Panc1 (cell line): ENCODE measurements at regions not wholly inside any gene's neighbourhood (a gene's known extent, or its start where the extent isn't known, plus 50 kb on each side); places are given as distances from the start of the nearest gene placed in this dataset.

Experiments
- CTCF ChIP-seq: fragments of 450-650 bp; IDR thresholded peaks from 2 replicates; pipeline ENCODE4 v1.5.1; 2017; ENCODE audit warnings: mild to moderate bottlenecking
- POLR2AphosphoS5 ChIP-seq: IDR thresholded peaks from 2 replicates; pipeline ENCODE4 v1.6.1; 2012; ENCODE audit warnings: mild to moderate bottlenecking, low read depth, low read length, moderate library complexity
- TF ChIP-seq, protein P1 (sequence below), 2 experiments: IDR thresholded peaks; 2 replicates each; pipeline ENCODE4 v1.6.1; 2011 to 2012; ENCODE audit warnings: low read depth in 2 of 2, control low read depth in 1 of 2, low read length in 1 of 2, mild to moderate bottlenecking in 1 of 2, moderate library complexity in 1 of 2; ENCODE audit not compliant: insufficient read depth in 1 of 2

DNA sequence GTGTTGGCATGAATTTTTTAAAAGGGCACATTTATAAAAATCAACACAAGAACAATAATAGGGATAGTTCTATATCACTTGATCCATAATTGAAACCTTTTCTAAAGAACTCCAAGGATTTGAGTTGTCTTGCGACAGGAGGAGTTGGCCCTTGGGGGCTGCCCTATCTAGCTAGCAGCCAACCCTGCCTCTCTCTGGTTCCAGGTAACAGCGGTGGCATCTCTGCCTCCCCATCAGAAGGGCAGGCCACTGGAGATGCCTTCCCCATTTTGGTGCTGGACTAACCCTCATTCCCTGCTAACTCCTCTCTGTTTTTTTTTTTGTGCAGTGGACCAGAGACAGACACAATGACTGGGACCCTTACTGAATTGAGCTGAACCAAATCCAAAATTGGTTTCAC lies 393.0 kb downstream of the MED10 start:
- TF ChIP-seq POLR2AphosphoS5 (no peak), CTCF (no peak)
- TF ChIP-seq, protein P1, sequence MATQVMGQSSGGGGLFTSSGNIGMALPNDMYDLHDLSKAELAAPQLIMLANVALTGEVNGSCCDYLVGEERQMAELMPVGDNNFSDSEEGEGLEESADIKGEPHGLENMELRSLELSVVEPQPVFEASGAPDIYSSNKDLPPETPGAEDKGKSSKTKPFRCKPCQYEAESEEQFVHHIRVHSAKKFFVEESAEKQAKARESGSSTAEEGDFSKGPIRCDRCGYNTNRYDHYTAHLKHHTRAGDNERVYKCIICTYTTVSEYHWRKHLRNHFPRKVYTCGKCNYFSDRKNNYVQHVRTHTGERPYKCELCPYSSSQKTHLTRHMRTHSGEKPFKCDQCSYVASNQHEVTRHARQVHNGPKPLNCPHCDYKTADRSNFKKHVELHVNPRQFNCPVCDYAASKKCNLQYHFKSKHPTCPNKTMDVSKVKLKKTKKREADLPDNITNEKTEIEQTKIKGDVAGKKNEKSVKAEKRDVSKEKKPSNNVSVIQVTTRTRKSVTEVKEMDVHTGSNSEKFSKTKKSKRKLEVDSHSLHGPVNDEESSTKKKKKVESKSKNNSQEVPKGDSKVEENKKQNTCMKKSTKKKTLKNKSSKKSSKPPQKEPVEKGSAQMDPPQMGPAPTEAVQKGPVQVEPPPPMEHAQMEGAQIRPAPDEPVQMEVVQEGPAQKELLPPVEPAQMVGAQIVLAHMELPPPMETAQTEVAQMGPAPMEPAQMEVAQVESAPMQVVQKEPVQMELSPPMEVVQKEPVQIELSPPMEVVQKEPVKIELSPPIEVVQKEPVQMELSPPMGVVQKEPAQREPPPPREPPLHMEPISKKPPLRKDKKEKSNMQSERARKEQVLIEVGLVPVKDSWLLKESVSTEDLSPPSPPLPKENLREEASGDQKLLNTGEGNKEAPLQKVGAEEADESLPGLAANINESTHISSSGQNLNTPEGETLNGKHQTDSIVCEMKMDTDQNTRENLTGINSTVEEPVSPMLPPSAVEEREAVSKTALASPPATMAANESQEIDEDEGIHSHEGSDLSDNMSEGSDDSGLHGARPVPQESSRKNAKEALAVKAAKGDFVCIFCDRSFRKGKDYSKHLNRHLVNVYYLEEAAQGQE (IDR thresholded peaks at IDR 0.05; ENCODE audit: insufficient read depth in 1 of 2, low read depth in 2 of 2, low read length in 1 of 2): no peak
